Astrocyte (in vitro differentiated cells and primary cell): ENCODE measurements at regions not wholly inside any gene's neighbourhood (a gene's known extent, or its start where the extent isn't known, plus 50 kb on each side); places are given as distances from the start of the nearest gene placed in this dataset.
"Not testable (repeated sequence)": the region's sequence is repeated elsewhere in the genome, so short reads cannot be mapped to it uniquely, and the experiment has no call there.

Experiments
- CTCF ChIP-seq: IDR thresholded peaks from 2 replicates; pipeline ENCODE4 v1.5.1; 2011; ENCODE audit warnings: low read depth, mild to moderate bottlenecking, inconsistent platforms, low read length, moderate library complexity; ENCODE audit not compliant: insufficient read depth
- EZH2 ChIP-seq: IDR thresholded peaks from 2 replicates; pipeline ENCODE4 v1.6.1; 2012; ENCODE audit warnings: mild to moderate bottlenecking, low read length, inconsistent platforms; ENCODE audit not compliant: insufficient read depth

GRCh38 chr4:130767384-130767783 is 1671.4 kb downstream of the C4orf33 start:
- TF ChIP-seq CTCF, EZH2: not testable (repeated sequence)
